ENCODE measurements at regions not wholly inside any gene's neighbourhood (a gene's known extent, or its start where the extent isn't known, plus 50 kb on each side); places are given as distances from the start of the nearest gene placed in this dataset.

- ChIA-PET SMC1A (ENCODE audit: uncharacterized antibody, unreplicated experiment) (interaction anchor here (0.6 to 1.3 kb wide), 6 partner anchors 8 to 240 kb away, joined by 3 to 4 read pairs (median 4); no protein-coding TSS in a partner anchor), RAD21 (ENCODE audit: unreplicated experiment) (interaction anchor here (0.6 kb wide), 1 partner anchor 167 kb away, joined by 3 read pairs; no protein-coding TSS in a partner anchor)
- 38% methylated on average over 1 of the region's 1 CpG for WGBS (ENCODE audit: insufficient coverage, insufficient replicate concordance, low lambda C conversion rate, missing lambda C conversion rate)
Measured at GRCh38 chr4:179124957-179125356, 1682.7 kb upstream of the AGA start.

GRCh38 chr4:179125870-179126269 is 1683.6 kb upstream of the AGA start:
- FAIRE-seq (no peak), ATAC-seq (no peak), DNase-seq (ENCODE audit: low read depth, low spot score) (no peak)
- in situ Hi-C loops (cut with MboI): no loop called here
- Histone ChIP-seq H3K79me2 (ENCODE audit: control insufficient read depth, insufficient read depth, low read length) (no peaks in the 10 kb centered on the region), H2AFZ (ENCODE audit: control insufficient read depth, low read depth, low read length) (no peak overlapping the region), H3K4me1 (ENCODE audit: control insufficient read depth, insufficient read depth, low read length) (no peaks in the 10 kb centered on the region), H3K36me3 (ENCODE audit: control insufficient read depth in 2 of 2, insufficient read depth in 2 of 2, low read length in 1 of 2) (no peaks in the 10 kb centered on the region), H3K4me2 (ENCODE audit: control insufficient read depth, insufficient read depth) (no peak overlapping the region), H3K27me3 (replicated peaks in 1 of 2; ENCODE audit: control insufficient read depth in 2 of 2, insufficient read depth in 2 of 2, low read length in 1 of 2) (no peaks in the 10 kb centered on the region), H3K9me3 (replicated peaks; ENCODE audit: control insufficient read depth, insufficient read depth, low read length) (no peaks in the 10 kb centered on the region), H3K9ac (ENCODE audit: control insufficient read depth, insufficient read depth, low read length) (no peak overlapping the region), H3K27ac (ENCODE audit: control insufficient read depth, insufficient read depth) (no peak overlapping the region), H3K4me3 (no peak overlapping the region), H4K20me1 (ENCODE audit: control insufficient read depth, insufficient read depth) (no peaks in the 10 kb centered on the region)
- no TSS peak for BruUV-seq (replicated peaks)
- RAD21 ChIA-PET (ENCODE audit: unreplicated experiment): no interaction called here
- CTCF ChIA-PET: no interaction called here
- TF ChIP-seq RB1 (IDR thresholded peaks at IDR 0.05; ENCODE audit: borderline replicate concordance): no peak
- peak; percentile 67 for TF ChIP-seq ATF7 (IDR thresholded peaks at IDR 0.05; ENCODE audit: low read depth)
- POLR2A ChIA-PET: no interaction called here
- intact Hi-C loops (cut with micrococcal nuclease; ENCODE audit: unreplicated experiment): no loop called here
- SMC1A ChIA-PET (ENCODE audit: uncharacterized antibody, unreplicated experiment): interaction anchor here (0.9 to 1.8 kb wide), 4 partner anchors 9 to 151 kb away, joined by 4 to 7 read pairs (median 4); no protein-coding TSS in a partner anchor
- 0% methylated on average over 2 of the region's 2 CpGs for WGBS (ENCODE audit: insufficient coverage, insufficient replicate concordance, low lambda C conversion rate, missing lambda C conversion rate)

More at GRCh38 chr4:179124957-179125356, 1682.7 kb upstream of the AGA start:
- Histone ChIP-seq H3K9me3 (replicated peaks; ENCODE audit: control insufficient read depth, insufficient read depth, low read length) (no peaks in the 10 kb centered on the region), H3K4me1 (ENCODE audit: control insufficient read depth, insufficient read depth, low read length) (no peaks in the 10 kb centered on the region), H2AFZ (ENCODE audit: control insufficient read depth, low read depth, low read length) (no peak overlapping the region), H4K20me1 (ENCODE audit: control insufficient read depth, insufficient read depth) (no peaks in the 10 kb centered on the region), H3K4me3 (no peak overlapping the region), H3K79me2 (ENCODE audit: control insufficient read depth, insufficient read depth, low read length) (no peaks in the 10 kb centered on the region), H3K4me2 (ENCODE audit: control insufficient read depth, insufficient read depth) (no peak overlapping the region), H3K27ac (ENCODE audit: control insufficient read depth, insufficient read depth) (no peak overlapping the region), H3K36me3 (ENCODE audit: control insufficient read depth in 2 of 2, insufficient read depth in 2 of 2, low read length in 1 of 2) (no peaks in the 10 kb centered on the region), H3K27me3 (replicated peaks in 1 of 2; ENCODE audit: control insufficient read depth in 2 of 2, insufficient read depth in 2 of 2, low read length in 1 of 2) (no peaks in the 10 kb centered on the region), H3K9ac (ENCODE audit: control insufficient read depth, insufficient read depth, low read length) (no peak overlapping the region)
- POLR2A ChIA-PET: interaction anchor here (0.6 to 0.7 kb wide), 2 partner anchors 122 to 1689 kb away, joined by 3 to 5 read pairs; no protein-coding TSS in a partner anchor
- no peak for DNase-seq (ENCODE audit: low read depth, low spot score)
- intact Hi-C loops (cut with micrococcal nuclease; ENCODE audit: unreplicated experiment) (no loop called here), in situ Hi-C loops (cut with MboI) (no loop called here)
- no TSS peak for BruUV-seq (replicated peaks)
- no peak for FAIRE-seq
- TF ChIP-seq ZNF384 (IDR thresholded peaks at IDR 0.05; ENCODE audit: borderline replicate concordance, low read depth, low read length): peak; percentile 67; the same call in 1 of the 2 replicates
- peak; percentile 25; the same call in 1 of the 2 replicates for TF ChIP-seq SPI1 (IDR thresholded peaks at IDR 0.05; ENCODE audit: borderline replicate concordance, insufficient read depth, low read depth, low read length)
- TF ChIP-seq HDAC2 (IDR thresholded peaks at IDR 0.05): no peak
- TF ChIP-seq FOXM1 (IDR thresholded peaks at IDR 0.05; ENCODE audit: low read depth, low read length): no peak
- ATAC-seq: 0 out of 3 replicates have a peak, but pooled peaks have one; percentile 9
- CTCF ChIA-PET: interaction anchor here (0.6 to 1.2 kb wide), 4 partner anchors 12 to 483 kb away, joined by 3 to 5 read pairs (median 4); no protein-coding TSS in a partner anchor

Measured in GM12878 (cell line).